ENCODE measurements at regions not wholly inside any gene's neighbourhood (a gene's known extent, or its start where the extent isn't known, plus 50 kb on each side); places are given as distances from the start of the nearest gene placed in this dataset.

DNA sequence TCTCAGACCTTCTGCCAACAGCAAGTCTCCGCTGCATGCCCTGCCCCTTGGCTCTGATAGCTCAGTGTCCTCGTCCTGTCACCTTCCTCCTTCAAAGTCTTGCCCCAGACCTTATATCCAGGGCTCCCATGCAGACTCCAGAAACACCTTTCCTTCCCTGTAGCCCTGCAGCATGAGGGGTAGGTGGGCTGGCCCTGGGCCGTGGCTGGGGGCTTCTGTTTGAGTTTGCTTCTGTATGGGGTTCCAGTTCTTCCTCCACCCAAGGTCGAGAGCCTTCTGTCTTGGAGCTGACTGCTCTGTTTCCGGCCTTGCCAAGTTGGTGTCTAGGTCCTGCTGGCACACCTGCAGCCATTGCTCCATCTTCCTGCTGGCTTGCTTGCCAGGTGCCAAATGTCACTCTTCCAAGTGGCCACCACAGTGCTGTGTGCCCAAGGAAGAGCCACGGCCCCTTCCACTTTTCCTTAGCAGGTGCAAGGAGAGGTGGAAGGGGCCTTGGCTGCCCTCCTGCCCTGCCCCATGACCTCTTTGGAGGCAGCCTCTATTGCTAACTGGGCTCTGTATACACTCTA lies 74.8 kb upstream of the NECTIN1 start:
- POLR2A ChIA-PET (ENCODE audit: unreplicated experiment), result no interaction called here

More for the DNA sequence above, 74.8 kb upstream of the NECTIN1 start:
- intact Hi-C loops (cut with micrococcal nuclease), result no loop called here
- Histone ChIP-seq H3K4me2 (ENCODE audit: low read depth, low read length) (no peak overlapping the region), H2BK120ac (ENCODE audit: low read depth, low read length) (no peak overlapping the region), H4K91ac (ENCODE audit: insufficient read depth, low read depth, low read length) (no peak overlapping the region), H3K9me3 (ENCODE audit: control insufficient read depth, insufficient read depth, low read length) (no peaks in the 10 kb centered on the region), H3K27ac (ENCODE audit: insufficient read depth, low read length) (no peak overlapping the region), H4K8ac (ENCODE audit: low read depth in 2 of 2, low read length in 2 of 2) (no peak overlapping the region), H2AK9ac (replicated peaks; ENCODE audit: low read depth, low read length, poor library complexity) (no peak overlapping the region), H2BK20ac (ENCODE audit: low read depth, low read length) (no peak overlapping the region), H3K9me1 (ENCODE audit: insufficient read depth, low read length) (no peaks in the 10 kb centered on the region), H2AK5ac (ENCODE audit: low read depth, low read length) (no peak overlapping the region), H3K18ac (ENCODE audit: low read depth, low read length) (no peak overlapping the region), H3K27me3 (ENCODE audit: control insufficient read depth, insufficient read depth, low read length) (peaks cover 29% of the 10 kb centered on the region), H3K4me3 (ENCODE audit: insufficient read depth, low read depth, low read length) (no peak overlapping the region), H2AFZ (replicated peaks; ENCODE audit: low read length, poor library complexity) (no peak overlapping the region), H3K14ac (replicated peaks; ENCODE audit: low read depth, low read length) (no peak overlapping the region), H3K4ac (ENCODE audit: low read depth, low read length) (no peak overlapping the region), H2BK5ac (ENCODE audit: low read depth, low read length, poor library complexity, severe bottlenecking) (no peak overlapping the region), H3K79me1 (ENCODE audit: low read depth in 1 of 2, low read length in 2 of 2) (no peaks in the 10 kb centered on the region), H3K4me1 (ENCODE audit: control insufficient read depth, insufficient read depth, low read length) (no peaks in the 10 kb centered on the region), H4K5ac (ENCODE audit: low read depth, low read length) (no peak overlapping the region), H4K20me1 (ENCODE audit: insufficient read depth, low read length) (no peaks in the 10 kb centered on the region; the same call in 1 of the 2 replicates), H3K23ac (ENCODE audit: low read depth, low read length) (no peak overlapping the region), H3K56ac (ENCODE audit: extremely low read depth, insufficient read depth, low read length) (no peak overlapping the region), H2BK15ac (ENCODE audit: low read depth, low read length) (no peak overlapping the region), H3K36me3 (ENCODE audit: control insufficient read depth, insufficient read depth, low read length) (no peaks in the 10 kb centered on the region), H3K9ac (ENCODE audit: low read depth, low read length) (no peak overlapping the region)
- CTCF ChIA-PET, result no interaction called here
- no peak for DNase-seq
- in situ Hi-C loops (cut with MboI; ENCODE audit: low sequenced_read_pairs), result no loop called here
- BruUV-seq (replicated peaks), result no TSS peak
- dilution Hi-C loops (cut with HindIII; ENCODE audit: low sequenced_read_pairs, unreplicated experiment), result no loop called here
- TF ChIP-seq NFE2L2 (IDR thresholded peaks at IDR 0.05; ENCODE audit: low read depth, low read length) (no peak), CHD1 (IDR thresholded peaks at IDR 0.05; ENCODE audit: low read depth, low read length) (no peak), MAZ (IDR thresholded peaks at IDR 0.05; ENCODE audit: borderline replicate concordance, low read depth, low read length) (no peak), SMC3 (IDR thresholded peaks at IDR 0.05; ENCODE audit: low read depth, low read length) (no peak), RFX5 (IDR thresholded peaks at IDR 0.05; ENCODE audit: low read depth, low read length) (no peak), FOS (IDR thresholded peaks at IDR 0.05; ENCODE audit: low read depth, low read length) (no peak)
- TF ChIP-seq, protein P1, sequence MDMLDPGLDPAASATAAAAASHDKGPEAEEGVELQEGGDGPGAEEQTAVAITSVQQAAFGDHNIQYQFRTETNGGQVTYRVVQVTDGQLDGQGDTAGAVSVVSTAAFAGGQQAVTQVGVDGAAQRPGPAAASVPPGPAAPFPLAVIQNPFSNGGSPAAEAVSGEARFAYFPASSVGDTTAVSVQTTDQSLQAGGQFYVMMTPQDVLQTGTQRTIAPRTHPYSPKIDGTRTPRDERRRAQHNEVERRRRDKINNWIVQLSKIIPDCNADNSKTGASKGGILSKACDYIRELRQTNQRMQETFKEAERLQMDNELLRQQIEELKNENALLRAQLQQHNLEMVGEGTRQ (IDR thresholded peaks at IDR 0.05; ENCODE audit: low read depth, low read length), result no peak
- TF ChIP-seq, protein P2, sequence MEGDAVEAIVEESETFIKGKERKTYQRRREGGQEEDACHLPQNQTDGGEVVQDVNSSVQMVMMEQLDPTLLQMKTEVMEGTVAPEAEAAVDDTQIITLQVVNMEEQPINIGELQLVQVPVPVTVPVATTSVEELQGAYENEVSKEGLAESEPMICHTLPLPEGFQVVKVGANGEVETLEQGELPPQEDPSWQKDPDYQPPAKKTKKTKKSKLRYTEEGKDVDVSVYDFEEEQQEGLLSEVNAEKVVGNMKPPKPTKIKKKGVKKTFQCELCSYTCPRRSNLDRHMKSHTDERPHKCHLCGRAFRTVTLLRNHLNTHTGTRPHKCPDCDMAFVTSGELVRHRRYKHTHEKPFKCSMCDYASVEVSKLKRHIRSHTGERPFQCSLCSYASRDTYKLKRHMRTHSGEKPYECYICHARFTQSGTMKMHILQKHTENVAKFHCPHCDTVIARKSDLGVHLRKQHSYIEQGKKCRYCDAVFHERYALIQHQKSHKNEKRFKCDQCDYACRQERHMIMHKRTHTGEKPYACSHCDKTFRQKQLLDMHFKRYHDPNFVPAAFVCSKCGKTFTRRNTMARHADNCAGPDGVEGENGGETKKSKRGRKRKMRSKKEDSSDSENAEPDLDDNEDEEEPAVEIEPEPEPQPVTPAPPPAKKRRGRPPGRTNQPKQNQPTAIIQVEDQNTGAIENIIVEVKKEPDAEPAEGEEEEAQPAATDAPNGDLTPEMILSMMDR (conservative IDR thresholded peaks at IDR 0.05; ENCODE audit: low read depth, low read length), result no peak
- WGBS, 2 experiments (ENCODE audit: extremely low coverage in 2 of 2, insufficient read length in 1 of 2), result no CpG with 5 or more reads among the region's 6 CpGs
- ATAC-seq (ENCODE audit: low read depth), result no peak

All from IMR-90 (cell line).